ENCODE measurements at regions not wholly inside any gene's neighbourhood (a gene's known extent, or its start where the extent isn't known, plus 50 kb on each side); places are given as distances from the start of the nearest gene placed in this dataset.
"Not testable (repeated sequence)": the region's sequence is repeated elsewhere in the genome, so short reads cannot be mapped to it uniquely, and the experiment has no call there.

- H3K27me3 Mint-ChIP-seq (ENCODE audit: low read depth); H3K27ac Mint-ChIP-seq; H3K36me3 Mint-ChIP-seq (ENCODE audit: low read depth); H3K4me3 Mint-ChIP-seq; H3K4me1 Mint-ChIP-seq (ENCODE audit: low read depth): not testable (repeated sequence)
- H3K9me3 Mint-ChIP-seq, result peaks cover 67% of the 10 kb centered on the region
Observed at GRCh38 chr22:11041416-11041815, 4486.6 kb upstream of the OR11H1 start.

- no peaks in the 10 kb centered on the region for H3K4me1 Mint-ChIP-seq (ENCODE audit: low read depth)
- no peak overlapping the region for H3K4me3 Mint-ChIP-seq
- H3K27ac Mint-ChIP-seq, result no peak overlapping the region
- H3K27me3 Mint-ChIP-seq (ENCODE audit: low read depth), result no peaks in the 10 kb centered on the region
- peaks cover 63% of the 10 kb centered on the region for H3K9me3 Mint-ChIP-seq
- H3K36me3 Mint-ChIP-seq (ENCODE audit: low read depth), result no peaks in the 10 kb centered on the region
Observed at GRCh38 chr22:11042116-11042515, 4485.9 kb upstream of the OR11H1 start.

GRCh38 chr22:11043289-11043688, 4484.7 kb upstream of the OR11H1 start:
- H3K27ac Mint-ChIP-seq, result not testable (repeated sequence)
- H3K9me3 Mint-ChIP-seq, result peaks cover 53% of the 10 kb centered on the region

GRCh38 chr22:11048884-11049283, 4479.1 kb upstream of the OR11H1 start:
- H3K36me3 Mint-ChIP-seq (ENCODE audit: low read depth); H3K4me3 Mint-ChIP-seq; H3K4me1 Mint-ChIP-seq (ENCODE audit: low read depth); H3K27ac Mint-ChIP-seq; H3K27me3 Mint-ChIP-seq (ENCODE audit: low read depth): not testable (repeated sequence)
- H3K9me3 Mint-ChIP-seq, result peaks cover 28% of the 10 kb centered on the region

More at GRCh38 chr22:11043289-11043688, 4484.7 kb upstream of the OR11H1 start:
- not testable (repeated sequence) for H3K4me3 Mint-ChIP-seq; H3K27me3 Mint-ChIP-seq (ENCODE audit: low read depth); H3K36me3 Mint-ChIP-seq (ENCODE audit: low read depth); H3K4me1 Mint-ChIP-seq (ENCODE audit: low read depth)

GRCh38 chr22:11050226-11050625, 4477.8 kb upstream of the OR11H1 start:
- H3K27me3 Mint-ChIP-seq (ENCODE audit: low read depth); H3K4me1 Mint-ChIP-seq (ENCODE audit: low read depth); H3K36me3 Mint-ChIP-seq (ENCODE audit: low read depth); H3K27ac Mint-ChIP-seq; H3K4me3 Mint-ChIP-seq: not testable (repeated sequence)
- peaks cover 32% of the 10 kb centered on the region for H3K9me3 Mint-ChIP-seq

GRCh38 chr22:11051401-11052112, 4476.4 kb upstream of the OR11H1 start:
- Mint-ChIP-seq H3K36me3 (ENCODE audit: low read depth) (peaks cover 10% of the 10 kb centered on the region), H3K9me3 (peaks cover 46% of the 10 kb centered on the region)
- H3K27ac Mint-ChIP-seq; H3K4me1 Mint-ChIP-seq (ENCODE audit: low read depth); H3K4me3 Mint-ChIP-seq; H3K27me3 Mint-ChIP-seq (ENCODE audit: low read depth): not testable (repeated sequence)

GRCh38 chr22:11053403-11054344, 4474.3 kb upstream of the OR11H1 start:
- H3K36me3 Mint-ChIP-seq (ENCODE audit: low read depth), result peaks cover 12% of the 10 kb centered on the region
- H3K4me1 Mint-ChIP-seq (ENCODE audit: low read depth); H3K27ac Mint-ChIP-seq; H3K4me3 Mint-ChIP-seq; H3K27me3 Mint-ChIP-seq (ENCODE audit: low read depth): not testable (repeated sequence)
- peaks cover 51% of the 10 kb centered on the region for H3K9me3 Mint-ChIP-seq

GRCh38 chr22:11054681-11055080, 4473.3 kb upstream of the OR11H1 start:
- H3K4me1 Mint-ChIP-seq (ENCODE audit: low read depth); H3K4me3 Mint-ChIP-seq; H3K27ac Mint-ChIP-seq; H3K36me3 Mint-ChIP-seq (ENCODE audit: low read depth); H3K27me3 Mint-ChIP-seq (ENCODE audit: low read depth): not testable (repeated sequence)
- peaks cover 49% of the 10 kb centered on the region for H3K9me3 Mint-ChIP-seq

- not testable (repeated sequence) for H3K27me3 Mint-ChIP-seq (ENCODE audit: low read depth); H3K4me3 Mint-ChIP-seq; H3K27ac Mint-ChIP-seq; H3K4me1 Mint-ChIP-seq (ENCODE audit: low read depth); H3K36me3 Mint-ChIP-seq (ENCODE audit: low read depth)
- H3K9me3 Mint-ChIP-seq, result peaks cover 54% of the 10 kb centered on the region
Observed at GRCh38 chr22:11055176-11055575, 4472.8 kb upstream of the OR11H1 start.

- H3K27me3 Mint-ChIP-seq (ENCODE audit: low read depth); H3K4me1 Mint-ChIP-seq (ENCODE audit: low read depth); H3K27ac Mint-ChIP-seq; H3K4me3 Mint-ChIP-seq; H3K36me3 Mint-ChIP-seq (ENCODE audit: low read depth): not testable (repeated sequence)
- peaks cover 71% of the 10 kb centered on the region for H3K9me3 Mint-ChIP-seq
Observed at GRCh38 chr22:11057955-11058547, 4469.9 kb upstream of the OR11H1 start.

- H3K4me1 Mint-ChIP-seq (ENCODE audit: low read depth); H3K4me3 Mint-ChIP-seq; H3K27ac Mint-ChIP-seq; H3K27me3 Mint-ChIP-seq (ENCODE audit: low read depth); H3K36me3 Mint-ChIP-seq (ENCODE audit: low read depth): not testable (repeated sequence)
- H3K9me3 Mint-ChIP-seq, result peaks cover 78% of the 10 kb centered on the region
Observed at GRCh38 chr22:11059129-11059528, 4468.9 kb upstream of the OR11H1 start.

GRCh38 chr22:11060797-11061196, 4467.2 kb upstream of the OR11H1 start:
- peaks cover 82% of the 10 kb centered on the region for H3K9me3 Mint-ChIP-seq

GRCh38 chr22:11062534-11062933, 4465.5 kb upstream of the OR11H1 start:
- peaks cover 13% of the 10 kb centered on the region for H3K36me3 Mint-ChIP-seq (ENCODE audit: low read depth)
- not testable (repeated sequence) for H3K4me1 Mint-ChIP-seq (ENCODE audit: low read depth); H3K4me3 Mint-ChIP-seq; H3K27ac Mint-ChIP-seq; H3K27me3 Mint-ChIP-seq (ENCODE audit: low read depth)
- peaks cover 82% of the 10 kb centered on the region for H3K9me3 Mint-ChIP-seq

More at GRCh38 chr22:11060797-11061196, 4467.2 kb upstream of the OR11H1 start:
- not testable (repeated sequence) for H3K4me1 Mint-ChIP-seq (ENCODE audit: low read depth); H3K27me3 Mint-ChIP-seq (ENCODE audit: low read depth); H3K4me3 Mint-ChIP-seq; H3K36me3 Mint-ChIP-seq (ENCODE audit: low read depth); H3K27ac Mint-ChIP-seq

- not testable (repeated sequence) for H3K27ac Mint-ChIP-seq; H3K4me1 Mint-ChIP-seq (ENCODE audit: low read depth); H3K27me3 Mint-ChIP-seq (ENCODE audit: low read depth); H3K4me3 Mint-ChIP-seq
- Mint-ChIP-seq H3K9me3 (peaks cover 84% of the 10 kb centered on the region), H3K36me3 (ENCODE audit: low read depth) (peaks cover 16% of the 10 kb centered on the region)
Observed at GRCh38 chr22:11063022-11063685, 4464.8 kb upstream of the OR11H1 start.
